ENCODE measurements at regions not wholly inside any gene's neighbourhood (a gene's known extent, or its start where the extent isn't known, plus 50 kb on each side); places are given as distances from the start of the nearest gene placed in this dataset.

DNA sequence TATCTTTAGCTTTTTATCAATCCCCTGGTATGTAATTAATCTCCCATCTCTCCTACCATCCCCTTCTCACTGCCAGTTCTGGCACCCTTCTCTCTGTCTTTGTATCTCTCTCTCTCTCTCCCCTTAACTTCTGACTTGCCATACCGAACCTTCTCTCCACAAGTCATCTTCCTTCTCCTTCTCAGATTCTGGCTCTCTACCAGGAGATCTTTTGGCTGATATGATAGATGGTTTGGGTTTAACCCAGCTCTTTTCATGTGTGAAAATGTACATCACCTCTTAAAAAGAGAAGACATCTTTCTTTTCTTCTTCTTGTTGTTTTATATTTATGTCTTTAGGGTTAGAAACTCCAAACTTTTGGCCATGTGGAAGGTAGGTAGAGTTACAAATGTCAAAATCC is 196.7 kb downstream of the HGF start:
- Histone ChIP-seq H3K4me3 (no peak overlapping the region), H3K27me3 (no peaks in the 10 kb centered on the region), H3K27ac (no peak overlapping the region), H3K4me1 (no peaks in the 10 kb centered on the region), H3K9me3 (no peaks in the 10 kb centered on the region), H3K36me3 (no peaks in the 10 kb centered on the region)
- 37% methylated on average over 1 of the region's 1 CpG for WGBS
- TF ChIP-seq EP300 (IDR thresholded peaks at IDR 0.05) (no peak), POLR2AphosphoS5 (IDR thresholded peaks at IDR 0.05) (no peak), POLR2A (IDR thresholded peaks at IDR 0.05) (no peak)
- TF ChIP-seq, protein P1, sequence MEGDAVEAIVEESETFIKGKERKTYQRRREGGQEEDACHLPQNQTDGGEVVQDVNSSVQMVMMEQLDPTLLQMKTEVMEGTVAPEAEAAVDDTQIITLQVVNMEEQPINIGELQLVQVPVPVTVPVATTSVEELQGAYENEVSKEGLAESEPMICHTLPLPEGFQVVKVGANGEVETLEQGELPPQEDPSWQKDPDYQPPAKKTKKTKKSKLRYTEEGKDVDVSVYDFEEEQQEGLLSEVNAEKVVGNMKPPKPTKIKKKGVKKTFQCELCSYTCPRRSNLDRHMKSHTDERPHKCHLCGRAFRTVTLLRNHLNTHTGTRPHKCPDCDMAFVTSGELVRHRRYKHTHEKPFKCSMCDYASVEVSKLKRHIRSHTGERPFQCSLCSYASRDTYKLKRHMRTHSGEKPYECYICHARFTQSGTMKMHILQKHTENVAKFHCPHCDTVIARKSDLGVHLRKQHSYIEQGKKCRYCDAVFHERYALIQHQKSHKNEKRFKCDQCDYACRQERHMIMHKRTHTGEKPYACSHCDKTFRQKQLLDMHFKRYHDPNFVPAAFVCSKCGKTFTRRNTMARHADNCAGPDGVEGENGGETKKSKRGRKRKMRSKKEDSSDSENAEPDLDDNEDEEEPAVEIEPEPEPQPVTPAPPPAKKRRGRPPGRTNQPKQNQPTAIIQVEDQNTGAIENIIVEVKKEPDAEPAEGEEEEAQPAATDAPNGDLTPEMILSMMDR (IDR thresholded peaks at IDR 0.05): no peak
- DNase-seq (ENCODE audit: low spot score in 2 of 2): no peak

GRCh38 chr7:81562581-81562980 is 207.3 kb downstream of the HGF start:
- Histone ChIP-seq H3K4me1 (no peaks in the 10 kb centered on the region), H3K4me3 (no peak overlapping the region), H3K9me3 (no peaks in the 10 kb centered on the region), H3K27me3 (no peaks in the 10 kb centered on the region), H3K36me3 (no peaks in the 10 kb centered on the region), H3K27ac (no peak overlapping the region)
- 65% methylated on average over 5 of the region's 5 CpGs for WGBS
- TF ChIP-seq EP300 (IDR thresholded peaks at IDR 0.05) (no peak), POLR2A (IDR thresholded peaks at IDR 0.05) (no peak), POLR2AphosphoS5 (IDR thresholded peaks at IDR 0.05) (no peak)
- TF ChIP-seq, protein P1 (IDR thresholded peaks at IDR 0.05): no peak
- no peak for DNase-seq (ENCODE audit: low spot score in 2 of 2)

- no peaks in the 10 kb centered on the region for H3K4me1 ChIP-seq
- no peaks in the 10 kb centered on the region for H3K9me3 ChIP-seq
- WGBS: 63% methylated on average over 5 of the region's 5 CpGs
- H3K36me3 ChIP-seq: no peaks in the 10 kb centered on the region
- no peak overlapping the region for H3K27ac ChIP-seq
- TF ChIP-seq POLR2A (IDR thresholded peaks at IDR 0.05): no peak
- TF ChIP-seq EP300 (IDR thresholded peaks at IDR 0.05): no peak
- TF ChIP-seq POLR2AphosphoS5 (IDR thresholded peaks at IDR 0.05): no peak
- TF ChIP-seq, protein P1 (IDR thresholded peaks at IDR 0.05): no peak
- no peak overlapping the region for H3K4me3 ChIP-seq
- H3K27me3 ChIP-seq: no peaks in the 10 kb centered on the region
- no peak for DNase-seq (ENCODE audit: low spot score in 2 of 2)
Observed at GRCh38 chr7:81560708-81561107, 209.1 kb downstream of the HGF start.

DNA sequence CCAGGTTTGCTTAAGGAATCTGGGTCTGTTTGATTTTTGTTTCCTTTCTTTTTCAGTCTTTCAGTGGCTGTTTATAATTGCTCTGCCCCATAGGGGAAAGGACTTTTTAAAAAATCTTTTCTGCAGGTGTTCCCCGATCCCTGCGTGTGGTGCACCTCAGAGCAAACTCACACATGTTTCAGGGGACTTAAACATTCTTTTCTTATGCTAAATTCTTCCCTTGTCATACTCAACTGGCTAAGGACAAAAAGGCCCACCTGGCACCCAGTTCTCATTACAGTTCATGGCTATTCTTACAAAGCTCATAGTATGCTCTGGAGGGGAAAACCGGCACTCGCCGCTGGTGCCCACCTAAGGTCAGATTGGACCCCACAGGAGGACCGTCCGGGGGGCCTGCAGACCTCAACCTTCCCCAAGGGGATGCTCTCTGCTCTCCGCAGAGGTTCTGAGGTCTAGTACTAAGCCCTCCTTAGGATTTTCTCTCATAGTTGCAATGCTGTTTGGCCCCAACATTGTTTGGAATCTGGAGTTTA is 220.3 kb downstream of the HGF start:
- 93% methylated on average over 8 of the region's 8 CpGs for WGBS
- no peak for TF ChIP-seq EP300 (IDR thresholded peaks at IDR 0.05)
- no peak for TF ChIP-seq POLR2A (IDR thresholded peaks at IDR 0.05)
- TF ChIP-seq, protein P1 (IDR thresholded peaks at IDR 0.05): no peak
- no peak for TF ChIP-seq POLR2AphosphoS5 (IDR thresholded peaks at IDR 0.05)
- no peak for DNase-seq (ENCODE audit: low spot score in 2 of 2)
- Histone ChIP-seq H3K27me3 (no peaks in the 10 kb centered on the region), H3K27ac (no peak overlapping the region), H3K4me1 (no peaks in the 10 kb centered on the region), H3K4me3 (no peak overlapping the region), H3K36me3 (no peaks in the 10 kb centered on the region), H3K9me3 (no peaks in the 10 kb centered on the region)

- Histone ChIP-seq H3K27ac (no peak overlapping the region), H3K4me1 (no peaks in the 10 kb centered on the region), H3K36me3 (no peaks in the 10 kb centered on the region), H3K4me3 (no peak overlapping the region), H3K9me3 (no peaks in the 10 kb centered on the region), H3K27me3 (no peaks in the 10 kb centered on the region)
- no peak for DNase-seq (ENCODE audit: low spot score in 2 of 2)
- TF ChIP-seq, protein P1 (IDR thresholded peaks at IDR 0.05): no peak
- TF ChIP-seq POLR2A (IDR thresholded peaks at IDR 0.05) (no peak), POLR2AphosphoS5 (IDR thresholded peaks at IDR 0.05) (no peak), EP300 (IDR thresholded peaks at IDR 0.05) (no peak)
- WGBS: 94% methylated on average over 1 of the region's 1 CpG
Observed at GRCh38 chr7:81534996-81535395, 234.9 kb downstream of the HGF start.

Data from suprapubic skin (tissue), 4 donors.